Mucosa of stomach (tissue), 1 donor: ENCODE measurements at regions not wholly inside any gene's neighbourhood (a gene's known extent, or its start where the extent isn't known, plus 50 kb on each side); places are given as distances from the start of the nearest gene placed in this dataset.
A peak's percentile ranks its signal among the peaks of the same experiment; 100 is the strongest.
"Not testable (repeated sequence)": the region's sequence is repeated elsewhere in the genome, so short reads cannot be mapped to it uniquely, and the experiment has no call there.

Source experiments
- H3K27me3 ChIP-seq: one replicate; pipeline ENCODE4 v1.7.0; 2013; ENCODE audit warnings: mild to moderate bottlenecking, low read length; ENCODE audit not compliant: control insufficient read depth, insufficient read depth
- H3K36me3 ChIP-seq: one replicate; pipeline ENCODE4 v1.7.0; 2013; ENCODE audit warnings: low read length; ENCODE audit not compliant: control insufficient read depth, insufficient read depth
- H3K4me1 ChIP-seq: one replicate; pipeline ENCODE4 v1.7.0; 2013; ENCODE audit warnings: mild to moderate bottlenecking, low read length; ENCODE audit not compliant: control insufficient read depth, insufficient read depth
- H3K4me3 ChIP-seq: one replicate; pipeline ENCODE4 v1.7.0; 2013; ENCODE audit warnings: low read length
- H3K9ac ChIP-seq: one replicate; pipeline ENCODE4 v1.7.0; 2013; ENCODE audit warnings: mild to moderate bottlenecking, low read length, moderate library complexity
- H3K9me3 ChIP-seq: one replicate; pipeline ENCODE4 v1.7.0; 2013; ENCODE audit warnings: mild to moderate bottlenecking, low read length, moderate library complexity; ENCODE audit not compliant: control insufficient read depth
- donor health status: Pancreatic carcinoma.

- Histone ChIP-seq H3K4me3 (peak overlapping the region; percentile 20), H3K9me3 (no peaks in the 10 kb centered on the region), H3K9ac (no peak overlapping the region)
These were observed 1033.6 kb downstream of the SLITRK5 start for GRCh38 chr13:88704600-88705275.

DNA sequence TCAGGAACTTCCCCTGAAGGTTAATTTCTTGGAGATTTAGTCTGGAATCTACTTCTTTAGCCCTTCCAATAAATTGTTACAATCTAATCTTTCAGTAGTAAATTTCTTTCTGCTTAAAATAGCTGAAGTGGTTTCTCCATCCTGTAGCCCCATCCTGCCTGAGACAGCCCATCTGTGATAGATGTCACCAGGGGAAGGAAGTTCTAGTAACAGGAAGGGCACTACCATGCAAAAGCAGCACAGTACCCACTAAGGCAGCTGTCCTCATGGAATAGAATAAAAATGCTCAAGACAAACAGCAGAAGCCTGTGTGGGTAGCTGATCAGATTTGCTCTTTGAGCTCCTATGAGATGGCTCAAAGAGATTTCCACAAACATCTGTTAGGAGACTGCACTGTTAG, 1036.5 kb downstream of the SLITRK5 start:
- no peak overlapping the region for H3K4me3 ChIP-seq
- no peaks in the 10 kb centered on the region for H3K27me3 ChIP-seq
- H3K4me1 ChIP-seq = peaks cover 4% of the 10 kb centered on the region
- H3K36me3 ChIP-seq = no peaks in the 10 kb centered on the region
- no peaks in the 10 kb centered on the region for H3K9me3 ChIP-seq
- H3K9ac ChIP-seq = no peak overlapping the region

More at GRCh38 chr13:88704600-88705275, 1033.6 kb downstream of the SLITRK5 start:
- Histone ChIP-seq H3K27me3 (no peaks in the 10 kb centered on the region), H3K36me3 (no peaks in the 10 kb centered on the region), H3K4me1 (peaks cover 4% of the 10 kb centered on the region)

DNA sequence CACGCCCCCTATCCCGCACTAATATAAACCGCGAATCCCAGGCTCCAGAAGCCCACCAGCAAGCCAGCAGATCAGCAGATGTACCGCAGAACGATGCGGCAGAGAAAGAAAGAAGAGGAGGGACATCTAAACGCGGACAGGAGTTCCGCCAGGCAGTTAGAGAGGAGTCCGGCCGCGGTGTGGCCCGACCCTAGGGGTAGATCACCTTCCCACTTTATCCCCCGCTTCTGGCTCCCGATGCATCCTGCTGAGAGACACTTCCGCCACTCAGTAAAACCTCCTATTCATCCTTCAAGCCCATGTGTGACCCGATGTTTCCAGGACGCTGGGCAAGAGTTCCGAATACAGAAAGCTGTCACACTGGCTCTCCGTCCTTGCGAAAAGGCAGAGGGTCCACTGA, 1046.8 kb downstream of the SLITRK5 start:
- no peaks in the 10 kb centered on the region for H3K27me3 ChIP-seq
- H3K9me3 ChIP-seq = no peaks in the 10 kb centered on the region
- no peaks in the 10 kb centered on the region for H3K36me3 ChIP-seq
- H3K4me3 ChIP-seq = no peak overlapping the region
- no peak overlapping the region for H3K9ac ChIP-seq
- no peaks in the 10 kb centered on the region for H3K4me1 ChIP-seq

DNA sequence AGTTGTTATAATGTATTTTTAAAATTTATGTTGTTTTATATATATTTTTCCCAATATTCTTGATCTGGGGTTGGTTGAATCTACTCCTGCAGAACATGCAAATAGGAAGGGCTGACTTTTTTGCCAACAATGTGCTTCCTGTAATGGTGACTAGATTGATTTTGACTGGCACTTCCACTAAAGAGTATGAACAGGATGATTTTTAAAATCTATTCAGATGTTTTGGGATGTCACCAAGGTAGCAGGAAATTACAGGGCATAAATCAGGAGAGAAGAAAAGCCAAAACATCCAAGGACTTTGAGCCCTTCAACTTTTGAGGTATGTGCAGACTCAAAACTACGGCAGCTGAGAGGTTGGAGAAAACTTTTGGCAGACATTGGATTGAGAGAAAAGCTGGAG, 1047.6 kb downstream of the SLITRK5 start:
- H3K9me3 ChIP-seq = no peaks in the 10 kb centered on the region
- H3K9ac ChIP-seq = no peak overlapping the region
- no peak overlapping the region for H3K4me3 ChIP-seq
- no peaks in the 10 kb centered on the region for H3K4me1 ChIP-seq
- H3K27me3 ChIP-seq = no peaks in the 10 kb centered on the region
- no peaks in the 10 kb centered on the region for H3K36me3 ChIP-seq

GRCh38 chr13:88726075-88726474, 1054.9 kb downstream of the SLITRK5 start:
- Histone ChIP-seq H3K9me3 (no peaks in the 10 kb centered on the region), H3K27me3 (no peaks in the 10 kb centered on the region), H3K36me3 (no peaks in the 10 kb centered on the region), H3K4me3 (no peak overlapping the region), H3K4me1 (no peaks in the 10 kb centered on the region), H3K9ac (no peak overlapping the region)

DNA sequence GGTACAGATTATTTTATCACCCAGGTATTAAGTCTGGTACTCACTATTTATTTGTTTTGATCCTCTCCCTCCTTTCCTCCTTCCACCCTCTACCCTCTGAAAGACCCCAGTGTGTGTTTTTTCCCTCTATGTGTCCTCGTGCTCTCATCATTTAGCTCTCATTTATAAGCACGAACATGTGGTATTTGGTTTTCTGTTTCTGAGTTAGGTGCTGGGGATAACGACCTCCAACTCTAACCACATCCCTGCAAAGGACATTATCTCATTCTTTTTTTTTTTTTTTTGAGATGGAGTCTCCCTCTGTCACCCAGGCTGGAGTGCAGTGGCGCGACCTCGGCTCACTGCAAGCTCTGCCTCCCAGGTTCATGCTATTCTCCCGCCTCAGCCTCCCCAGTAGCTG, 1056.1 kb downstream of the SLITRK5 start:
- H3K4me3 ChIP-seq, H3K36me3 ChIP-seq, H3K27me3 ChIP-seq, H3K9ac ChIP-seq, H3K9me3 ChIP-seq, H3K4me1 ChIP-seq: not testable (repeated sequence)

GRCh38 chr13:88729605-88730004, 1058.4 kb downstream of the SLITRK5 start:
- H3K9me3 ChIP-seq = no peaks in the 10 kb centered on the region
- H3K36me3 ChIP-seq = no peaks in the 10 kb centered on the region
- H3K4me3 ChIP-seq = no peak overlapping the region
- H3K4me1 ChIP-seq = no peaks in the 10 kb centered on the region
- H3K27me3 ChIP-seq = no peaks in the 10 kb centered on the region
- H3K9ac ChIP-seq = no peak overlapping the region

DNA sequence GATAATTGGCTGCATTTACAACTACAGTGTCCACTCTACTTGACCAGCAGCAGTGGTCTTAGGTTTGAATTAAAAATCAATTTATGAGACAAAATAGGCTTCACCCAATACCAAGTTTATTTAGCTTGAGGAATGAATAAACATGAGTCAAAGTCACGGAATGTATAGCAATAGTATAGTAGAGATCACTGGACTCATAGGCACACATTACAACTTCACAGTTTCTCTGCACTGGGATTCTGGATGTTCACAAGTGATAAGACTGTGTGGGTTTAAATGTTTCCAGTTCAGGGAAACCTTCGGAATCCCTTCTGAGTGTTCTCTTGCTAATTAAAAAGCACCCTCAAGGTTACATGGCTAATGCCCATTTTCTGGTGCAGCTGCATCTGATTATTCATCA, 1064.9 kb downstream of the SLITRK5 start:
- Histone ChIP-seq H3K4me3 (no peak overlapping the region), H3K36me3 (no peaks in the 10 kb centered on the region), H3K4me1 (no peaks in the 10 kb centered on the region), H3K27me3 (no peaks in the 10 kb centered on the region), H3K9ac (no peak overlapping the region), H3K9me3 (no peaks in the 10 kb centered on the region)

DNA sequence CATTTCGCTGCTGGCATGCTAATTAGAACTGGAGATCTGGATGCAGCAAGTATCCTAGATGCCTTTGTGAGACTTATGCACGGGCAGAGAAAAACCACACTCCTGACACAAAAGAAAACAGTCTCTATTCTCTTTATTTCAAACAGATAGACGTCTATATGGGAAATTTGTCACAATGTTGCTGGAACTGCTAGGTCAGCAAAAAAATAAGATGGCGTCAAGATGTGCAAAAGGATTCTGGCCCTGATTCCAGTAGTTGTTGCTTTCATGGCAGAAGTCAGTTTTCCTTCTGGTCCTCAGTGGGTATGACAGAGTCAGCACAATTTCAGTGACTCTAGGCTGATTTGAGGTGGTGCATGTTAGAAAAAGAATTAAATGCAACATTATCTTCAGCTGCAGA, 1068.0 kb downstream of the SLITRK5 start:
- Histone ChIP-seq H3K9ac (no peak overlapping the region), H3K27me3 (no peaks in the 10 kb centered on the region), H3K9me3 (no peaks in the 10 kb centered on the region), H3K4me1 (no peaks in the 10 kb centered on the region), H3K4me3 (no peak overlapping the region), H3K36me3 (no peaks in the 10 kb centered on the region)

GRCh38 chr13:88744289-88744688, 1073.1 kb downstream of the SLITRK5 start:
- Histone ChIP-seq H3K9me3 (no peaks in the 10 kb centered on the region), H3K4me3 (no peak overlapping the region), H3K4me1 (no peaks in the 10 kb centered on the region), H3K9ac (no peak overlapping the region), H3K27me3 (no peaks in the 10 kb centered on the region), H3K36me3 (no peaks in the 10 kb centered on the region)

GRCh38 chr13:88745011-88745410, 1073.8 kb downstream of the SLITRK5 start:
- no peaks in the 10 kb centered on the region for H3K9me3 ChIP-seq
- no peaks in the 10 kb centered on the region for H3K4me1 ChIP-seq
- H3K9ac ChIP-seq = no peak overlapping the region
- H3K36me3 ChIP-seq = no peaks in the 10 kb centered on the region
- H3K27me3 ChIP-seq = no peaks in the 10 kb centered on the region
- no peak overlapping the region for H3K4me3 ChIP-seq

- Histone ChIP-seq H3K4me3 (no peak overlapping the region), H3K9me3 (no peaks in the 10 kb centered on the region), H3K36me3 (no peaks in the 10 kb centered on the region), H3K9ac (no peak overlapping the region), H3K27me3 (no peaks in the 10 kb centered on the region), H3K4me1 (no peaks in the 10 kb centered on the region)
These were observed 1080.9 kb downstream of the SLITRK5 start for GRCh38 chr13:88752041-88752440.

GRCh38 chr13:88754141-88754540, 1083.0 kb downstream of the SLITRK5 start:
- H3K9me3 ChIP-seq = no peaks in the 10 kb centered on the region
- no peak overlapping the region for H3K9ac ChIP-seq
- no peaks in the 10 kb centered on the region for H3K4me1 ChIP-seq
- no peak overlapping the region for H3K4me3 ChIP-seq
- H3K36me3 ChIP-seq = no peaks in the 10 kb centered on the region
- no peaks in the 10 kb centered on the region for H3K27me3 ChIP-seq
